Activated B cell treated with CpG ODN at 0.5 μM for 24 hours (primary cell): ENCODE measurements at regions not wholly inside any gene's neighbourhood (a gene's known extent, or its start where the extent isn't known, plus 50 kb on each side); places are given as distances from the start of the nearest gene placed in this dataset.

Experiments used
- ATAC-seq: fragments of 200-7000 bp; cut with Tn5 transposase; one replicate; pipeline ENCODE4 v1.10.0; 2021; ENCODE audit warnings: low read depth, mild to moderate bottlenecking, moderate library complexity
- CTCF ChIA-PET: fragments of 350-600 bp; sonication (Branson Sonifier 250); formaldehyde crosslinking; loops from one replicate; lab custom pipeline; 2021; ENCODE audit warnings: antibody characterized with exemption; lab: Charles Lee
- POLR2A ChIA-PET: fragments of 350-600 bp; sonication (Branson Sonifier 250); formaldehyde crosslinking; loops from one replicate; lab custom pipeline; 2021; ENCODE audit warnings: antibody characterized with exemption; lab: Charles Lee
- DNase-seq: peaks from one replicate; pipeline ENCODE4 v3.0.0; 2022
- H3K27ac Mint-ChIP-seq: one replicate; pipeline ENCODE4 v1.8.0; 2020; ENCODE audit warnings: mixed read lengths
- H3K27me3 Mint-ChIP-seq: one replicate; pipeline ENCODE4 v1.8.0; 2021; ENCODE audit warnings: mixed read lengths
- H3K36me3 Mint-ChIP-seq: one replicate; pipeline ENCODE4 v1.8.0; 2021; ENCODE audit warnings: low read depth, mixed read lengths
- H3K4me1 Mint-ChIP-seq: one replicate; pipeline ENCODE4 v1.8.0; 2021; ENCODE audit warnings: mixed read lengths
- H3K4me3 Mint-ChIP-seq: one replicate; pipeline ENCODE4 v1.8.0; 2020; ENCODE audit warnings: mild to moderate bottlenecking, mixed read lengths
- H3K9me3 Mint-ChIP-seq: one replicate; pipeline ENCODE4 v1.8.0; 2020; ENCODE audit warnings: mixed read lengths
- CTCF ChIP-seq: fragments of 200-600 bp; IDR thresholded peaks from one replicate; pipeline ENCODE4 v1.8.0; 2022; ENCODE audit warnings: antibody characterized with exemption, mild to moderate bottlenecking
- intact Hi-C: fragments of 100-400 bp; cut with micrococcal nuclease; formaldehyde crosslinking; loops from one replicate; pipeline ENCODE4 v1.15.1; 2024

- Mint-ChIP-seq H3K27ac (no peak overlapping the region), H3K4me1 (no peaks in the 10 kb centered on the region), H3K36me3 (no peaks in the 10 kb centered on the region), H3K9me3 (peaks cover 10% of the 10 kb centered on the region), H3K4me3 (no peak overlapping the region), H3K27me3 (no peaks in the 10 kb centered on the region)
- intact Hi-C loops, result no loop called here
- DNase-seq (no peak), ATAC-seq (no peak)
- ChIA-PET CTCF (no interaction called here), POLR2A (no interaction called here)
- TF ChIP-seq CTCF, result no peak
Measured at GRCh38 chr2:81529944-81530343, 1225.4 kb upstream of the LRRTM1 start.

DNA sequence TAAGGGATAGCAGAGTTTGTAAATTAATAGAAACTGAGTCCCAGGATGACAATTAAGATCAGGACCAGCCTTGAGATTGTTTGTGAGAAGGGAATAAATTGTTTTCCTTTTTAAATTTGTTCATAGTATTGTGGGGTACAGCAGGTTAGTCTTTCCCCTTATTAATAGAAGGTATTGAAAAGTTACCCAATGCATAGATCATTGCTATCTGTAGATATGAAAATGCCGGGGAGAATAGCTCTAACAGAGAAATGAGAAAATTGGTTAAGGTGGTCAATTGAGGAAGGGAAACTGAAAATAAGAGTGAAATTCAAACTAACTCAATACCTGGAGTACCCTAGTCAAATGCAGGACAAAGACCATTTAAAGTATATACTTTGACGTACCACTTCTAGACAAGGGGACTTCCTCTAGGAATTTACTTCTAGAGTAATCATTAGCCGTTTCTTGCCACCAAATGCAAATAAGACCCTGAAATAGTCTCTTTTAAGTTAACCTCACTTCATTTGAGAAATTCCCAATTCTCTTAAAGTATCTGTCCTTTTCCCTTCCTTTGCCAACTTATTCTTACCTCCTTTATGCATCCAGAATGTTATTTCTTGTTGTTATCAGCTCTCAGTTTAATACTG, 1224.4 kb upstream of the LRRTM1 start:
- Mint-ChIP-seq H3K9me3 (peaks cover 13% of the 10 kb centered on the region), H3K27ac (no peak overlapping the region), H3K27me3 (no peaks in the 10 kb centered on the region), H3K4me3 (no peak overlapping the region), H3K4me1 (no peaks in the 10 kb centered on the region), H3K36me3 (no peaks in the 10 kb centered on the region)
- TF ChIP-seq CTCF, result no peak
- no peak for ATAC-seq
- intact Hi-C loops, result no loop called here
- no peak for DNase-seq
- ChIA-PET CTCF (no interaction called here), POLR2A (no interaction called here)

GRCh38 chr2:81523344-81523743, 1218.8 kb upstream of the LRRTM1 start:
- TF ChIP-seq CTCF, result no peak

GRCh38 chr2:81513328-81513727, 1208.8 kb upstream of the LRRTM1 start:
- H3K27me3 Mint-ChIP-seq, result no peaks in the 10 kb centered on the region
- ATAC-seq (no peak), DNase-seq (no peak)
- H3K36me3 Mint-ChIP-seq, result no peaks in the 10 kb centered on the region
- no peak overlapping the region for H3K4me3 Mint-ChIP-seq
- CTCF ChIA-PET, result no interaction called here
- TF ChIP-seq CTCF, result no peak
- POLR2A ChIA-PET, result no interaction called here
- no peak overlapping the region for H3K27ac Mint-ChIP-seq
- peaks cover 6% of the 10 kb centered on the region for H3K9me3 Mint-ChIP-seq
- no peaks in the 10 kb centered on the region for H3K4me1 Mint-ChIP-seq
- intact Hi-C loops, result no loop called here

More at GRCh38 chr2:81523344-81523743, 1218.8 kb upstream of the LRRTM1 start:
- no peak overlapping the region for H3K27ac Mint-ChIP-seq
- H3K36me3 Mint-ChIP-seq, result no peaks in the 10 kb centered on the region
- peaks cover 9% of the 10 kb centered on the region for H3K9me3 Mint-ChIP-seq
- no peaks in the 10 kb centered on the region for H3K4me1 Mint-ChIP-seq
- ATAC-seq, result no peak
- no peak for DNase-seq
- no peaks in the 10 kb centered on the region for H3K27me3 Mint-ChIP-seq
- intact Hi-C loops, result no loop called here
- H3K4me3 Mint-ChIP-seq, result no peak overlapping the region
- POLR2A ChIA-PET, result no interaction called here
- CTCF ChIA-PET, result no interaction called here

DNA sequence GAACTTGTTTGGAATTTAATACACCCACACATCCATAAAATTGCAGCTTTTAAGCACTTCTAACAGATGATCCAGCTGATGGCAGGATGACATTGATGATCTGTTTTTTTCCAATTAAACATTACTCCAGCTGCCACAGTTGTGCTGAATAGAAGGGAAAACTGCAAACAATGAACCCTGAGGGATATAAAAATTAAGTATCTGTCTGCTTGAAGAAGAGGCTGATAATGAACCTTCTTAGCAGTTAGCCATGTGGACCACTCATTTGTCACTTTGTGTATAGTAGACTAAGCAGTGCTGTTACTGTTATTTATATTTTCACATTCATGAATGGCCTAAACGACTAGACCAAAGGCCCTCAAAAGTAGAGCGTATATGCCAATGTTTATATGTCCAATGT, 1201.0 kb upstream of the LRRTM1 start:
- no peaks in the 10 kb centered on the region for H3K4me1 Mint-ChIP-seq
- DNase-seq (no peak), ATAC-seq (no peak)
- CTCF ChIA-PET, result no interaction called here
- H3K9me3 Mint-ChIP-seq, result peaks cover 10% of the 10 kb centered on the region
- no peak overlapping the region for H3K4me3 Mint-ChIP-seq
- H3K27ac Mint-ChIP-seq, result no peak overlapping the region
- POLR2A ChIA-PET, result no interaction called here
- intact Hi-C loops, result no loop called here
- H3K27me3 Mint-ChIP-seq, result no peaks in the 10 kb centered on the region
- no peaks in the 10 kb centered on the region for H3K36me3 Mint-ChIP-seq
- no peak for TF ChIP-seq CTCF
